GM12872 (cell line): ENCODE measurements at regions not wholly inside any gene's neighbourhood (a gene's known extent, or its start where the extent isn't known, plus 50 kb on each side); places are given as distances from the start of the nearest gene placed in this dataset.

Experiments
- CTCF ChIP-seq: IDR thresholded peaks from 3 replicates; pipeline ENCODE4 v1.5.1; 2011; ENCODE audit warnings: low read depth, mild to moderate bottlenecking, low read length, moderate library complexity; ENCODE audit not compliant: insufficient read depth

- TF ChIP-seq CTCF: no peak
These were observed 134.6 kb upstream of the KCNK1 start for GRCh38 chr1:233479110-233479890.

GRCh38 chr1:233480198-233480597 lies 133.7 kb upstream of the KCNK1 start:
- no peak for TF ChIP-seq CTCF

- no peak for TF ChIP-seq CTCF
These were observed 131.5 kb upstream of the KCNK1 start for GRCh38 chr1:233482388-233482787.

DNA sequence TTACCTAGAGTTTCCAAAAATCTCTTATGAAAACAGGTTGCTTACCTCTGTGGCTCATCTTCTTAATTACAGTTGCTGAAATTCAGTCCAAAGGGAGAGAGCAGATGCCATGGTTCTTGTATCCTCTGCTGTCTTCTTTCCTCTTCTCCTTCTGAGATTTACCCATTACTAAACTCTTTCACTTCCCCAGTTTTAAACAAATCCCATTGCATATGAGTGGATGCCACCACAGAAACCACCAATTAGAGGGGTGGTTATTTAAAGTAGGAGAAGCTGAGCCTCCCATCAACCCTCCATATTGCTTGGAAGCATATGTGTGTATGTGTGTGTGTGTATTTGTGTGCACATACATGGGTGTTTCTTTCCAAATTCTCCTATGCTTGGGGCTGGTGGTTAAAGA lies 128.5 kb upstream of the KCNK1 start:
- no peak for TF ChIP-seq CTCF

DNA sequence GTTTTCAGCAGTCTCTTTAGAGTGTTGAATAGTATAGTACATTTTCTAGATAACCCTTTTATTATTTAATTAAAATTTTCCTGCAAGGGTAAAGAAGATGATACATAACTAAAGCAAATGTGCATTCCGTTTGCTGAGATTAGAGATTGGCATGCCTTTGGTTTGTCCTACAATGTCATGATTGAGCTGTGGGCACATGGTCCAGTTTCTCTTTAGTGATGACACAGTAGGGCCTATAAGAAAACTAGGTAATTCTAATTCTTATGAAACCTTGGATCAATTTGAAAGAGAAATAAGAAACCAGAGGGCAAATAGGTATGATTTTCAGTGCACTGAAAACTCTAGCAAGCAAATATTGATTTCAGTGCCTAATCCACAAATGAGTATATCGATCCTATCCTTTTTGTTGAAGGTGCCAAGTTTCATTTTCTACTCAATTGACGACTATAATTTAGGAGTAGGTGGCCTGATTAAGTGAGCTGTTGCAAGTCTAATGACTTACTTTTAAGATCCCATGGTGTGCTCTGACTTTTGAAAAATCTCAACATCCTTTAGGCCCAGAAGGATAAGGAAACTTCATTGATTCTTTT lies 128.0 kb upstream of the KCNK1 start:
- TF ChIP-seq CTCF: no peak

DNA sequence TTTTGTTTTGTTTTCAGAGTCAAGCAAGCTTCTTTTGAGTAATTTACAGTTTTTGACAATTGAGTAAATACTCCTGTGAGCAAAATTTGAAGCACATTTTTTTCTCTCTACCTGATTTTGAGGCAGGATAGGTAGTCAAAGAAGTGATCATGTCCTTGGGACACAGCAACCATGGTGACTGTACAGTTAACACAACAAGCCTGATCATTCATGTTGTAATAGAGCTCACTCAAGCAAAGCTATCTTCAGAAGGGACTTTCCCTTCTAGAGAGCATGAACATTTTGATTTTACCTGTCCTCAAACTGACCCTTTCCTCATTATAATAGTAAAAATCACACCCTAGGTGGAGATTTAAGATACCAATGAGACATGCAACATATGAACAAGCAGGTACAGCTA lies 126.5 kb upstream of the KCNK1 start:
- TF ChIP-seq CTCF: no peak

- no peak for TF ChIP-seq CTCF
These were observed 124.5 kb upstream of the KCNK1 start for GRCh38 chr1:233489411-233489810.
